C4-2B (cell line): ENCODE measurements at regions not wholly inside any gene's neighbourhood (a gene's known extent, or its start where the extent isn't known, plus 50 kb on each side); places are given as distances from the start of the nearest gene placed in this dataset.
"Not testable (repeated sequence)": the region's sequence is repeated elsewhere in the genome, so short reads cannot be mapped to it uniquely, and the experiment has no call there.

Experiments
- H3K27ac ChIP-seq: fragments of 450-650 bp; 2 replicates; pipeline ENCODE4 v1.5.1; 2017
- ZFX ChIP-seq: fragments of 450-650 bp; IDR thresholded peaks from 2 replicates; pipeline ENCODE4 v1.6.1; 2017
- TF ChIP-seq, protein P1 (sequence below): fragments of 450-650 bp; conservative IDR thresholded peaks from 2 replicates; pipeline ENCODE4 v1.5.1; 2017; ENCODE audit warnings: mild to moderate bottlenecking

DNA sequence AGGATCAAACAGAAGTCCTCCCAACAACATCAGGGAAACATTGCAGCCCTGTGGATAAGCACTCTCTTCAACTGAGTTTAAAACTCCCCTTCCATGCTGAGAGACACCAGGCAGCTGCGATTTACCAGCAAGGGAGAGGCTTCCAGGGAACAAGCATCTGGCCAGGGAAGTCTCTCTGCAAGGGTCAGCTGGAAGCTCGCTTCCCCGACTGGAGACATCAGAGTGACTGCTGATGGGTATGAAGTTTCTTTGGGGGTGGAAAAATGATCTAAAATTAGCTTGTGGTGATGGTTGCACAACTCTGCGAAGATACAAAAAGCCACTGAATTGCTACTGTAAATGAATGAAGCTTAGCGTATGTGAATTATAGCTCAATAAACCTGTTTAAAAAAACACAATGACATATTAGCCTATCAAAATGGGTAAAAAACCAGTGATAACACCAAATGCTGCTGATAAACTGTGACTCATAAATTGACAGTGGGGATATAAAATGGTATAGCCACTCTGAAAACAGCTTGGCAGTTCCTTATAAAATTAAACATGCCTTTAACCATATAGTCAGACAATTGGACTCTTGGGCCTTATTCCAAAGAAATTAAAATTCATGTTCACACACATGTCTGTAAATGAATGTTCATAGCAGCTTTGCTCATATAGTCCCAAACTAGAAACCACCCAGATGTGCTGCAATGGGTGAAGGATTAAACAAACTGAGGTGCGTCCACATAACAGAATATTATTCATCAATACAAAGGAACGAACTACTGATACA, 1082.0 kb downstream of the SOCS6 start:
- H3K27ac ChIP-seq = no peak overlapping the region
- TF ChIP-seq, protein P1, sequence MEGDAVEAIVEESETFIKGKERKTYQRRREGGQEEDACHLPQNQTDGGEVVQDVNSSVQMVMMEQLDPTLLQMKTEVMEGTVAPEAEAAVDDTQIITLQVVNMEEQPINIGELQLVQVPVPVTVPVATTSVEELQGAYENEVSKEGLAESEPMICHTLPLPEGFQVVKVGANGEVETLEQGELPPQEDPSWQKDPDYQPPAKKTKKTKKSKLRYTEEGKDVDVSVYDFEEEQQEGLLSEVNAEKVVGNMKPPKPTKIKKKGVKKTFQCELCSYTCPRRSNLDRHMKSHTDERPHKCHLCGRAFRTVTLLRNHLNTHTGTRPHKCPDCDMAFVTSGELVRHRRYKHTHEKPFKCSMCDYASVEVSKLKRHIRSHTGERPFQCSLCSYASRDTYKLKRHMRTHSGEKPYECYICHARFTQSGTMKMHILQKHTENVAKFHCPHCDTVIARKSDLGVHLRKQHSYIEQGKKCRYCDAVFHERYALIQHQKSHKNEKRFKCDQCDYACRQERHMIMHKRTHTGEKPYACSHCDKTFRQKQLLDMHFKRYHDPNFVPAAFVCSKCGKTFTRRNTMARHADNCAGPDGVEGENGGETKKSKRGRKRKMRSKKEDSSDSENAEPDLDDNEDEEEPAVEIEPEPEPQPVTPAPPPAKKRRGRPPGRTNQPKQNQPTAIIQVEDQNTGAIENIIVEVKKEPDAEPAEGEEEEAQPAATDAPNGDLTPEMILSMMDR = no peak
- TF ChIP-seq ZFX = no peak

DNA sequence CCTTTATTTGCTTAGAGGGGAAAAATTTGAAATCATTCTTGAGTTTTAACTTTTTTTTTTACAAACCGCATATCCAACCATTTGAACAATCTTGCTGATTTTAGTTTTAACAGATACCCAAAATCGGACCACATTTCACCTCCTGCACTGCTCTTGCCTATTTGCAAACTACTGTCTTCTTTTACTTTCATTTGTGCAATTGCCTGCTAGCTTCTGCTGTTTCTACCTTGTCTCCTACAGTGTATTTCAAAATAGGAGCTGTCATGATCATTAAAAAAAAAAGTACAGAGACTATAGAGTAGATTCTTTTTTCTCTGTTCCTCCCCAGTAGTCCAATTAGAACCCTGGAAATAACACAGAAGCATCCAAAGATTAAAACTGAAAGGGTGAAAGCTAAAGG, 1081.2 kb downstream of the SOCS6 start:
- no peak overlapping the region for H3K27ac ChIP-seq
- TF ChIP-seq ZFX = no peak
- TF ChIP-seq, protein P1 = no peak

DNA sequence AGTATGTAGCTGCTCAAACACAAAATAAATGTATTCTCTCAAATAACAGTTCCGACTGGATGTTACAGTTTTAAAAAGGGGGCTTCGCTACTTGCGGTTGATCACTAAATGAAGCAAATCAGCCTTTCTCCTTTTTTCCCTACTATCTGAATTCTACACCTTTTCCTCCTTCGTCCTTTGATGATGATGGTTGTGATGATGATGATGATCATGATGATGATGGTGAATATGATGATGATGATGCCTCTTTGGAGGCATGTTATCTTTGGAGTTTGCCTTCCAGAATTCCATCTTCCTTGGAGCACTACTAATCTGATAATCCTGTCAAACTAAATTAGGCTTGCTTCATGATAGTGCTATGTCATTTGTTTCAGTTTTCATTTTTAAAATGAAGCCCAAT, 1073.3 kb downstream of the SOCS6 start:
- TF ChIP-seq, protein P1 = no peak
- TF ChIP-seq ZFX = no peak
- no peak overlapping the region for H3K27ac ChIP-seq

DNA sequence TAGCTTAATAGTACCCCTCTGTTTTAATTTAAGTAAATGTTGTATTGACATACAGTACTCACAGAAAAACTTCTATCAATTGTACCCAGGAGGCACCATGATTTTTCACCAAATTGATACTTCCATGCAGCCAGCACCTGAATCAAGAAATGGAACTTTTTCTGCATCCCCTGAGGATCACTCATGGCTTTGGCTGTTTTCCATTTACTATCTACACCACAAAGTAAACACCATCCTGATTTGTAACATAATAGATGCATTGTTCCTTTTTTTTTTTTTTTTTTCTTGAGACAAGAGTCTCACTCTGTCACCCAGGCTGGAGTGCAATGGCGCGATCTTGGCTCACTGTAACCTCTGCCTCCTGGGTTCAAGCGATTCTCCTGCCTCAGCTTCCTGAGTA, 1066.8 kb downstream of the SOCS6 start:
- H3K27ac ChIP-seq = not testable (repeated sequence)

DNA sequence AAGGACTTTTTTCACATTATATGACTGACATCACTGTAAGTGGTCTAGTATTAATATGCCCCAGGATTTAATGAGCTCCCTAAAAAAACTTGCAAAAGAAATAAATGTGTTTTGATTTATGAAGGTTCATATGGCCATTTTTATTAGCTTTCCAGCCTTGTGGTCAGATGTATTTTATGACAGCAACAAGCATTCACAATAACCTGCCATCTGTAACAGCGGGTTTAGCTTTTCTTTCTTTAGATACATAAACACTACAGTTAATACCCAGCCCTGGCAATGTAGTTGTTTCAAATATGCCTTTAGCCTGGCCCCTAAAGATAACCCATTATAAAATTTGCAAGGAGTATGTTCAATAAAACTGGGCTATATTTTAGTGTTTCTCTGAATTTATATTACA, 1063.8 kb downstream of the SOCS6 start:
- no peak overlapping the region for H3K27ac ChIP-seq
- TF ChIP-seq, protein P1 = no peak
- TF ChIP-seq ZFX = no peak

DNA sequence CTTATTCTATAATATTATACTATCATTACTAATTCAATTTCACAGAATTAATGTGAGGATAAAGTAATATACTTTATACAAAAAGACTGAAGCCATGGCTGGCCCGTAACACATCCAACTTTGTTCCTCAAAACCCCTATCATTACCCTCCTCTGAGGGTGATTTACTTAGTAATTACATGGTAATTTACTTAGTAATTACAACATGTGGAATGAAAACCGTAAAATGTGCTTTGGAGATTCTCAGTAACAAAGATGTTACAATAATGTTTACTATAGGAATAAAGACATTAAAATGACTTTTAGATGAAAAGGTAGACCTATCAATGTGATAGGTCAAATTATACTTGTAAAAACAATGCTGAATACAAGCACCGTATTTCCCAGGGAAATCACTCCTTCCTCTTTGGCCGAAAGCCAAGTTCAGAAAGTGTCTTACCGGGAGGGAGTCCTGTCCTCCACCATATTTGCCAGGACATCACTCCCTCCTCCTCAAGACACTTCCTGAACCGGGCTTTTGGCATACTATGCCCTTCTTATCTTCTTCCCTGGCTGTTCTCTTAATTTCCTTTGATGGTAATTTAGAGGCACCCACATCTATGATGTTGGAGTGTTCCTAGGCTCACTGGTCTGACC, 1047.8 kb downstream of the SOCS6 start:
- no peak overlapping the region for H3K27ac ChIP-seq
- TF ChIP-seq, protein P1 = no peak
- TF ChIP-seq ZFX = no peak

DNA sequence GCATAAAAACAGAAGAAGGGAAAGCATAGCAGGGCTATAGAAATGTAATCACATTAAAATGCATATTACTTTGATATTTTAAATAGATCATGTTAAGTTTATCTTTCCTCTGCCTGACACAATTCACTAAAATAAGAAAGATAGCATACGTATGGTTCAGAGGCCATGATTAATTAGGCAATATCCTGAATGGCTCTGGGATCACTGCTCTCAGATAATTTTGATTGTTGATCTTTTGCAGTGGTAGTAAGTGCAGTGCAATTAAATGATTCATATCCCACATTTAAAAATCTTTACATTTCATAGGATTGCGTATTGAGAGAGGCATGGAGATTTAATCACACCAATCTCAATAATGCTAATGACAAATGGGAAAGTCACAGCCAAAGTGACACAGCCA, 1040.7 kb downstream of the SOCS6 start:
- H3K27ac ChIP-seq = no peak overlapping the region
- TF ChIP-seq ZFX = no peak
- TF ChIP-seq, protein P1 = no peak

DNA sequence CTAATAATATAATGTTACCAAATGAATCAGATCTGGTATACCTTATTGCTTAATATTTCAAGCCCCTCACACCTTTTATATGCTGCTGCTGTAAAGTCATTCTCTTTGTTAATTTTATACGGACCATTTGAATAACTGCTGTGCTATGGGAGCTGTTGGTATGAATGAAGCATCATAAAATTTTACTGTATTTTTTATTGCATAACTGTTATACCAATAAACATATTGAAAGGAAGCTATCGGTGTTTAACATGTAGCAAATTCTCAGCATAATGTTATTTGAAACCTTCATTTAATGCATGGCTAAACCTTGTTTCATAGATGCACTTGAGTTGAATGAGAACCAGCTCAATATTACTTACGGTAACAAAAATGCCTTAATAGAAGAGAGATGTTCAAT, 1040.3 kb downstream of the SOCS6 start:
- H3K27ac ChIP-seq = no peak overlapping the region
- TF ChIP-seq ZFX = no peak
- TF ChIP-seq, protein P1 = no peak
